ENCODE measurements at regions not wholly inside any gene's neighbourhood (a gene's known extent, or its start where the extent isn't known, plus 50 kb on each side); places are given as distances from the start of the nearest gene placed in this dataset.

- Histone ChIP-seq H3F3A (replicated peaks; ENCODE audit: insufficient read depth) (no peaks in the 10 kb centered on the region), H3K27me3 (ENCODE audit: insufficient read depth) (no peaks in the 10 kb centered on the region), H3K4me3 (ENCODE audit: low read depth in 2 of 2, low read length in 1 of 2) (no peak overlapping the region), H3K4me1 (ENCODE audit: control insufficient read depth in 1 of 2, insufficient read depth in 2 of 2, low read depth in 1 of 2, low read length in 1 of 2) (no peaks in the 10 kb centered on the region), H3K9me3 (no peaks in the 10 kb centered on the region; the same call in 1 of the 2 replicates), H4K20me1 (ENCODE audit: insufficient read depth) (no peaks in the 10 kb centered on the region), H3K27ac (ENCODE audit: low read depth in 2 of 2, low read length in 1 of 2) (no peak overlapping the region), H3K4me2 (no peak overlapping the region), H3K9ac (no peak overlapping the region), H3K79me2 (ENCODE audit: insufficient read depth) (no peaks in the 10 kb centered on the region), H3K36me3 (replicated peaks in 1 of 2; ENCODE audit: control insufficient read depth in 1 of 2, insufficient read depth in 2 of 2, low read length in 1 of 2) (no peaks in the 10 kb centered on the region), H2AFZ (ENCODE audit: low read depth) (no peak overlapping the region), H3K9me2 (0 out of 2 replicates have a peak, but pooled peaks cover 4% of the 10 kb centered on the region)
- CTCF ChIA-PET = no interaction called here
- TF ChIP-seq GATA2 (CRISPR knock-in tag; IDR thresholded peaks at IDR 0.05) (no peak), ELF1 (IDR thresholded peaks at IDR 0.05) (no peak), MXI1 (IDR thresholded peaks at IDR 0.05; ENCODE audit: low read depth, low read length) (no peak), RCOR1 (IDR thresholded peaks at IDR 0.05; ENCODE audit: low read length) (no peak), MEF2A (IDR thresholded peaks at IDR 0.05; ENCODE audit: borderline replicate concordance, low read depth) (no peak), RFX5 (IDR thresholded peaks at IDR 0.05; ENCODE audit: low read length) (no peak), TCF12 (IDR thresholded peaks at IDR 0.05) (no peak), USF2 (IDR thresholded peaks at IDR 0.05; ENCODE audit: borderline replicate concordance, low read depth, low read length) (no peak), EZH2phosphoT487 (IDR thresholded peaks at IDR 0.05; ENCODE audit: borderline replicate concordance, low read depth) (no peak), JUND (IDR thresholded peaks at IDR 0.05) (no peak), ZBTB33 (IDR thresholded peaks at IDR 0.05; ENCODE audit: borderline replicate concordance, low read depth) (no peak), NFIC (IDR thresholded peaks at IDR 0.05; ENCODE audit: borderline replicate concordance) (no peak), NRF1 (IDR thresholded peaks at IDR 0.05; ENCODE audit: low read depth, low read length) (no peak), SMC3 (IDR thresholded peaks at IDR 0.05; ENCODE audit: low read depth, low read length) (no peak), FOXM1 (IDR thresholded peaks at IDR 0.05; ENCODE audit: low read depth) (no peak), RXRA (IDR thresholded peaks at IDR 0.05; ENCODE audit: borderline replicate concordance, low read depth) (no peak), FOSL2 (IDR thresholded peaks at IDR 0.05; ENCODE audit: borderline replicate concordance, low read depth) (no peak)
- POLR2A ChIA-PET = no interaction called here
- 59% methylated on average over 3 of the region's 5 CpGs for WGBS (ENCODE audit: low lambda C conversion rate)
- DNase-seq = no peak
Observed at GRCh38 chr2:107036293-107036692, 150.3 kb upstream of the ST6GAL2 start.

- Histone ChIP-seq H3K79me2 (ENCODE audit: insufficient read depth) (no peaks in the 10 kb centered on the region), H3F3A (replicated peaks; ENCODE audit: insufficient read depth) (no peaks in the 10 kb centered on the region), H3K4me1 (ENCODE audit: control insufficient read depth in 1 of 2, insufficient read depth in 2 of 2, low read depth in 1 of 2, low read length in 1 of 2) (peaks cover 0 to 5% of the 10 kb centered on the region in 2 experiments; a peak in 2 of 4 replicates), H3K27me3 (ENCODE audit: insufficient read depth) (no peaks in the 10 kb centered on the region), H4K20me1 (ENCODE audit: insufficient read depth) (no peaks in the 10 kb centered on the region), H3K4me2 (no peak overlapping the region), H3K4me3 (ENCODE audit: low read depth in 2 of 2, low read length in 1 of 2) (no peak overlapping the region), H3K36me3 (replicated peaks in 1 of 2; ENCODE audit: control insufficient read depth in 1 of 2, insufficient read depth in 2 of 2, low read length in 1 of 2) (no peaks in the 10 kb centered on the region), H3K9me2 (no peaks in the 10 kb centered on the region), H3K27ac (ENCODE audit: low read depth in 2 of 2, low read length in 1 of 2) (no peak overlapping the region), H3K9me3 (no peaks in the 10 kb centered on the region; the same call in 1 of the 2 replicates), H2AFZ (ENCODE audit: low read depth) (no peak overlapping the region), H3K9ac (no peak overlapping the region)
- ChIA-PET POLR2A (no interaction called here), CTCF (no interaction called here)
- 71% methylated on average over 4 of the region's 4 CpGs for WGBS (ENCODE audit: low lambda C conversion rate)
- no peak for DNase-seq
- TF ChIP-seq FOXJ3 (CRISPR knock-in tag; IDR thresholded peaks at IDR 0.05) (no peak), TCF12 (IDR thresholded peaks at IDR 0.05) (no peak), SIN3A (IDR thresholded peaks at IDR 0.05; ENCODE audit: borderline replicate concordance, low read depth, low read length) (no peak), RAD21 (IDR thresholded peaks at IDR 0.05; ENCODE audit: low read length) (no peak), TAF1 (IDR thresholded peaks at IDR 0.05; ENCODE audit: borderline replicate concordance, low read depth, low read length) (no peak)
Observed at GRCh38 chr2:107062173-107062572, 176.2 kb upstream of the ST6GAL2 start.

All from SK-N-SH (cell line).